H1 (cell line): ENCODE measurements at regions not wholly inside any gene's neighbourhood (a gene's known extent, or its start where the extent isn't known, plus 50 kb on each side); places are given as distances from the start of the nearest gene placed in this dataset.

Experiments
- GTF2F1 ChIP-seq: IDR thresholded peaks from 2 replicates; pipeline ENCODE4 v1.6.1; 2012; ENCODE audit warnings: low read depth, low read length, improper control_type of control experiment, borderline replicate concordance
- JUN ChIP-seq: IDR thresholded peaks from 2 replicates; pipeline ENCODE4 v1.6.1; 2011; ENCODE audit warnings: low read depth, mild to moderate bottlenecking, improper control_type of control experiment, low read length
- RBBP5 ChIP-seq: IDR thresholded peaks from 2 replicates; pipeline ENCODE4 v1.7.1; 2012; ENCODE audit warnings: low read depth, mild to moderate bottlenecking, inconsistent platforms, low read length, moderate library complexity, borderline replicate concordance
- TF ChIP-seq, protein P1 (sequence below): fragments of 300-600 bp; sonication (generic); IDR thresholded peaks from 2 replicates; pipeline ENCODE4 v1.7.1; 2012; ENCODE audit warnings: low read length, moderate library complexity, mild to moderate bottlenecking, inconsistent platforms; ENCODE audit not compliant: insufficient replicate concordance

DNA sequence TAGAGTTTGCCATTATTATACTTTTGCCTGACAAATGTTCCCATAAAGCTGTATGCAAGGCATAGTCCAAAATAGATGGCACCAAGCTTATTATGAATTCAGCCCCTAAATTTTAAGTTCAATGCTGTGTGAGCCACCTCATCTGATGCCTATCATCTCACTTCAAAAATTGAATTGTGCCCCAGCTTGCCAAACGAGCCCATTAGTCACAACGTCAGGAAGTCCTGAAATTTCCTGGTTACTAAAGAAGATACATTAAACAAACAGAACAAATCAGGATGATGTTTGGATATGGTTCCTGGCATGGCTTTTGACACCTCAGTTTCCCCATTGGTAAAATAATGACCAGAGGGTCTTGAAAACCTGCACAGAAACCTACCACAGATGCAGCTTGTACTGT is 147.5 kb upstream of the SOX21 start (continued):
- TF ChIP-seq, protein P1, sequence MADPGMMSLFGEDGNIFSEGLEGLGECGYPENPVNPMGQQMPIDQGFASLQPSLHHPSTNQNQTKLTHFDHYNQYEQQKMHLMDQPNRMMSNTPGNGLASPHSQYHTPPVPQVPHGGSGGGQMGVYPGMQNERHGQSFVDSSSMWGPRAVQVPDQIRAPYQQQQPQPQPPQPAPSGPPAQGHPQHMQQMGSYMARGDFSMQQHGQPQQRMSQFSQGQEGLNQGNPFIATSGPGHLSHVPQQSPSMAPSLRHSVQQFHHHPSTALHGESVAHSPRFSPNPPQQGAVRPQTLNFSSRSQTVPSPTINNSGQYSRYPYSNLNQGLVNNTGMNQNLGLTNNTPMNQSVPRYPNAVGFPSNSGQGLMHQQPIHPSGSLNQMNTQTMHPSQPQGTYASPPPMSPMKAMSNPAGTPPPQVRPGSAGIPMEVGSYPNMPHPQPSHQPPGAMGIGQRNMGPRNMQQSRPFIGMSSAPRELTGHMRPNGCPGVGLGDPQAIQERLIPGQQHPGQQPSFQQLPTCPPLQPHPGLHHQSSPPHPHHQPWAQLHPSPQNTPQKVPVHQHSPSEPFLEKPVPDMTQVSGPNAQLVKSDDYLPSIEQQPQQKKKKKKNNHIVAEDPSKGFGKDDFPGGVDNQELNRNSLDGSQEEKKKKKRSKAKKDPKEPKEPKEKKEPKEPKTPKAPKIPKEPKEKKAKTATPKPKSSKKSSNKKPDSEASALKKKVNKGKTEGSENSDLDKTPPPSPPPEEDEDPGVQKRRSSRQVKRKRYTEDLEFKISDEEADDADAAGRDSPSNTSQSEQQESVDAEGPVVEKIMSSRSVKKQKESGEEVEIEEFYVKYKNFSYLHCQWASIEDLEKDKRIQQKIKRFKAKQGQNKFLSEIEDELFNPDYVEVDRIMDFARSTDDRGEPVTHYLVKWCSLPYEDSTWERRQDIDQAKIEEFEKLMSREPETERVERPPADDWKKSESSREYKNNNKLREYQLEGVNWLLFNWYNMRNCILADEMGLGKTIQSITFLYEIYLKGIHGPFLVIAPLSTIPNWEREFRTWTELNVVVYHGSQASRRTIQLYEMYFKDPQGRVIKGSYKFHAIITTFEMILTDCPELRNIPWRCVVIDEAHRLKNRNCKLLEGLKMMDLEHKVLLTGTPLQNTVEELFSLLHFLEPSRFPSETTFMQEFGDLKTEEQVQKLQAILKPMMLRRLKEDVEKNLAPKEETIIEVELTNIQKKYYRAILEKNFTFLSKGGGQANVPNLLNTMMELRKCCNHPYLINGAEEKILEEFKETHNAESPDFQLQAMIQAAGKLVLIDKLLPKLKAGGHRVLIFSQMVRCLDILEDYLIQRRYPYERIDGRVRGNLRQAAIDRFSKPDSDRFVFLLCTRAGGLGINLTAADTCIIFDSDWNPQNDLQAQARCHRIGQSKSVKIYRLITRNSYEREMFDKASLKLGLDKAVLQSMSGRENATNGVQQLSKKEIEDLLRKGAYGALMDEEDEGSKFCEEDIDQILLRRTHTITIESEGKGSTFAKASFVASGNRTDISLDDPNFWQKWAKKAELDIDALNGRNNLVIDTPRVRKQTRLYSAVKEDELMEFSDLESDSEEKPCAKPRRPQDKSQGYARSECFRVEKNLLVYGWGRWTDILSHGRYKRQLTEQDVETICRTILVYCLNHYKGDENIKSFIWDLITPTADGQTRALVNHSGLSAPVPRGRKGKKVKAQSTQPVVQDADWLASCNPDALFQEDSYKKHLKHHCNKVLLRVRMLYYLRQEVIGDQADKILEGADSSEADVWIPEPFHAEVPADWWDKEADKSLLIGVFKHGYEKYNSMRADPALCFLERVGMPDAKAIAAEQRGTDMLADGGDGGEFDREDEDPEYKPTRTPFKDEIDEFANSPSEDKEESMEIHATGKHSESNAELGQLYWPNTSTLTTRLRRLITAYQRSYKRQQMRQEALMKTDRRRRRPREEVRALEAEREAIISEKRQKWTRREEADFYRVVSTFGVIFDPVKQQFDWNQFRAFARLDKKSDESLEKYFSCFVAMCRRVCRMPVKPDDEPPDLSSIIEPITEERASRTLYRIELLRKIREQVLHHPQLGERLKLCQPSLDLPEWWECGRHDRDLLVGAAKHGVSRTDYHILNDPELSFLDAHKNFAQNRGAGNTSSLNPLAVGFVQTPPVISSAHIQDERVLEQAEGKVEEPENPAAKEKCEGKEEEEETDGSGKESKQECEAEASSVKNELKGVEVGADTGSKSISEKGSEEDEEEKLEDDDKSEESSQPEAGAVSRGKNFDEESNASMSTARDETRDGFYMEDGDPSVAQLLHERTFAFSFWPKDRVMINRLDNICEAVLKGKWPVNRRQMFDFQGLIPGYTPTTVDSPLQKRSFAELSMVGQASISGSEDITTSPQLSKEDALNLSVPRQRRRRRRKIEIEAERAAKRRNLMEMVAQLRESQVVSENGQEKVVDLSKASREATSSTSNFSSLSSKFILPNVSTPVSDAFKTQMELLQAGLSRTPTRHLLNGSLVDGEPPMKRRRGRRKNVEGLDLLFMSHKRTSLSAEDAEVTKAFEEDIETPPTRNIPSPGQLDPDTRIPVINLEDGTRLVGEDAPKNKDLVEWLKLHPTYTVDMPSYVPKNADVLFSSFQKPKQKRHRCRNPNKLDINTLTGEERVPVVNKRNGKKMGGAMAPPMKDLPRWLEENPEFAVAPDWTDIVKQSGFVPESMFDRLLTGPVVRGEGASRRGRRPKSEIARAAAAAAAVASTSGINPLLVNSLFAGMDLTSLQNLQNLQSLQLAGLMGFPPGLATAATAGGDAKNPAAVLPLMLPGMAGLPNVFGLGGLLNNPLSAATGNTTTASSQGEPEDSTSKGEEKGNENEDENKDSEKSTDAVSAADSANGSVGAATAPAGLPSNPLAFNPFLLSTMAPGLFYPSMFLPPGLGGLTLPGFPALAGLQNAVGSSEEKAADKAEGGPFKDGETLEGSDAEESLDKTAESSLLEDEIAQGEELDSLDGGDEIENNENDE, result no peak
- TF ChIP-seq GTF2F1 (no peak), JUN (no peak), RBBP5 (no peak)
